Activated T-cell treated with anti-CD3 and anti-CD28 coated beads, Interleukin-2, amount 50 U/mL, for 4 hours (primary cell): ENCODE measurements at regions not wholly inside any gene's neighbourhood (a gene's known extent, or its start where the extent isn't known, plus 50 kb on each side); places are given as distances from the start of the nearest gene placed in this dataset.
"Not testable (repeated sequence)": the region's sequence is repeated elsewhere in the genome, so short reads cannot be mapped to it uniquely, and the experiment has no call there.

Experiments used
- ATAC-seq, 2 donors: fragments of 200-7000 bp; cut with Tn5 transposase; one replicate each; pipeline ENCODE4 v1.10.0; 2021
- DNase-seq: peaks from one replicate; pipeline ENCODE4 v3.0.0-alpha.2; 2020
- H3K27me3 Mint-ChIP-seq: one replicate; pipeline ENCODE4 v1.8.0; 2021; ENCODE audit warnings: low read depth, mixed read lengths
- H3K36me3 Mint-ChIP-seq: one replicate; pipeline ENCODE4 v1.8.0; 2022; ENCODE audit warnings: mixed read lengths; ENCODE audit not compliant: insufficient read depth
- H3K4me1 Mint-ChIP-seq: one replicate; pipeline ENCODE4 v1.8.0; 2021; ENCODE audit warnings: low read depth, mixed read lengths
- H3K4me3 Mint-ChIP-seq: one replicate; pipeline ENCODE4 v1.8.0; 2021; ENCODE audit warnings: mild to moderate bottlenecking, moderate library complexity, mixed read lengths
- H3K9me3 Mint-ChIP-seq: one replicate; pipeline ENCODE4 v1.8.0; 2021; ENCODE audit warnings: mixed read lengths

DNA sequence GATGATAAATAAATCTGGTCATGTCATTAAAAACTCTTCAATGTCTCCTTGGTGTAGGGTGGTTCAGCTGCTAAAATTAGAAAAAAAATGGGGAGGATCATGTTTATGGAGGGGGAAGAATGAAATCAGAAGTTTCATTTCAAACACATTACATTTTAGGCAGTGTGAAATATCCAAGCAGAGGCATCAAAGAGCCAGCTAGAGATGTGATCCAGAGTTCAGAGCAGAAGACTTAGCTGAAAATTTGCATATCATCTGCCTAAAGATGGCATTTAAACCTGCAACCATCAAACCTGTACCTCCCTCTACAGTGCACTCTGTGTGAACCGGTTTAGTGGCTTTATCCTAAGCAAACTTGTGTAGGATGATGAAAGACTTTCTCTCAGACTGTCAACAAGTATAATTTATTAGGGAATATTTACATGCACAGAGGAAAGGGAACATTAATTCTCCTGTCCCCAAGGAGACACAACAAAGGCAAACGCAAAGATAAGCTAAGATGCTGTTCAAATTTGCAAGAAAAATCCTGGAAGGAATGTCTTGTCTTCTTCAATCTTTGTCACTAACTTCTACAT, 84.8 kb upstream of the PLEKHG1 start:
- ATAC-seq (no peak), DNase-seq (no peak)
- H3K9me3 Mint-ChIP-seq = no peaks in the 10 kb centered on the region
- no peaks in the 10 kb centered on the region for H3K4me1 Mint-ChIP-seq
- H3K4me3 Mint-ChIP-seq = no peak overlapping the region
- H3K36me3 Mint-ChIP-seq = no peaks in the 10 kb centered on the region
- H3K27me3 Mint-ChIP-seq = peaks cover 8% of the 10 kb centered on the region

DNA sequence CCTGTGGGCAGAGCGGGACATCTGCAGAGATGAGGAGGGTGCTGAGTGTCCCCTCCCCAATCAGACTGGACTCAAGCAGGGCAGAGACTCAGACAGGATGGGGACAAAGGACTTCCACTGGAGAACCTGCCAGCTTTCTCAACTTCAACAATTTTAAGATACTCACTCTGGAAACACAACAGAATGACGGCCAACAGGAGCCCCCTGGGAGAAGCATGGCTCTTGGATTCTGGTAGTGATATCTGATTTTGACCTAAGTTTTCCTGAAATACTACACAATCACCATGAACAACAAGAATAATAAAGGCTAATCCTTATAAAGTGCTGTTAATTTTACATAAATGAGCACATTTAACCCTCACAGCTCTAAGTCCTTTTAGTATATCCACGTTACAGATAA, 83.5 kb upstream of the PLEKHG1 start:
- Mint-ChIP-seq H3K36me3 (no peaks in the 10 kb centered on the region), H3K9me3 (no peaks in the 10 kb centered on the region), H3K4me3 (no peak overlapping the region), H3K27me3 (peaks cover 8% of the 10 kb centered on the region), H3K4me1 (no peaks in the 10 kb centered on the region)
- ATAC-seq (no peak), DNase-seq (no peak)

DNA sequence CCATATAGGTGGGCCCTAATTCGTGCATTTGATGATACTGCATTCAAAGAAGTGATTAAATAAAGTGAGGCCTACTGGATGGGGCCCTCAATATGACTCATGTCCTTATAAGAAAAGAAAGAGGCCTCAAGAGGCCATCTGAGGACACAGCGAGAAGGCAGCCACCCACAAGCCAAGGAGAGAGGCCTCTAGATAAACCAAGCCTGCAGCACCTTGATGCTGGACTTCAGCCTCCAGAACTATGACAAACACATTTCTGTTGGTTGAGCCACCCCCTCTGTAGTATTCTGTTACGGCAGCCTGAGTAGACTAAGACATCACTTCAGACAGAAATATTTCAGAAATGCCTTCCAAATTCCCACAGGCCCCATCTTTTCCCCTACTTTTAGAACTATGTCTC, 82.5 kb upstream of the PLEKHG1 start:
- Mint-ChIP-seq H3K9me3 (no peaks in the 10 kb centered on the region), H3K4me1 (no peaks in the 10 kb centered on the region), H3K4me3 (no peak overlapping the region), H3K36me3 (no peaks in the 10 kb centered on the region), H3K27me3 (peaks cover 2% of the 10 kb centered on the region)
- DNase-seq (no peak), ATAC-seq (no peak)

DNA sequence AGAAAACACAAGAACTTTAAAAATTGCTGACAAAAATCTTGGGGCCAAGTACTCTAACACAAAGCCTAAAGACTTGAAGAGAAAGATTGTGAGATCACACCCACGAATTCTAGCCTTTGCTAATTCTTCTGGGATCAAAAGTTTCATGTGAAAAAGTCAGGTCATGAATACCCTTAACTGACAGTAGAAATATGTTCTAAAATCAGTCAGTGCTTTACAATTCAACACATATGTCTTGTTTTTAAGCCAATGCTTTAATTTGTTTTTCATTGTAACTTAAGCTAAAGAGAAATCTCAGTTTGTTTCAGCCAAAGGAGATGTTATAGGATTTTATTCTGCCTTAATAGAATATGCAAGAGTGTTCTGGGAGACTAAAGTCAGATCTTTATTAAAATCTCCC, 78.2 kb upstream of the PLEKHG1 start:
- H3K36me3 Mint-ChIP-seq = no peaks in the 10 kb centered on the region
- H3K4me1 Mint-ChIP-seq = no peaks in the 10 kb centered on the region
- DNase-seq (no peak), ATAC-seq (no peak)
- no peak overlapping the region for H3K4me3 Mint-ChIP-seq
- no peaks in the 10 kb centered on the region for H3K9me3 Mint-ChIP-seq
- H3K27me3 Mint-ChIP-seq = peaks cover 2% of the 10 kb centered on the region

DNA sequence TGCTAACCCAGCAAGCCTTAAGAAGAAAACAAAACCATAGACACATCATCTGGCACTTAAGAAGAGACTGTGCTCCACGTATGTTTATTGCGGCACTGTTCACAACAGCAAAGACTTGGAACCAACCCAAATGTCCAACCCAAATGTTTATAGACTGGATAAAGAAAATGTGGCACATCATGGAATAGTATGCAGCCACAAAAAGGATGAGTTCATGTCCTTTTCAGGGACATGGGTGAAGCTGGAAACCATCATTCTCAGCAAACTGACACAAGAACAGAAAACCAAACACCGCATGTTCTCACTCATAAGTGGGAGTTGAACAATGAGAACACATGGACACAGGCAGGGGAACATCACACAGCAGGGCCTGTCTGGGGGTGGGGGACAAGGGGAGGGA, 76.5 kb upstream of the PLEKHG1 start:
- not testable (repeated sequence) for ATAC-seq, DNase-seq, H3K36me3 Mint-ChIP-seq, H3K27me3 Mint-ChIP-seq, H3K9me3 Mint-ChIP-seq, H3K4me3 Mint-ChIP-seq, H3K4me1 Mint-ChIP-seq

DNA sequence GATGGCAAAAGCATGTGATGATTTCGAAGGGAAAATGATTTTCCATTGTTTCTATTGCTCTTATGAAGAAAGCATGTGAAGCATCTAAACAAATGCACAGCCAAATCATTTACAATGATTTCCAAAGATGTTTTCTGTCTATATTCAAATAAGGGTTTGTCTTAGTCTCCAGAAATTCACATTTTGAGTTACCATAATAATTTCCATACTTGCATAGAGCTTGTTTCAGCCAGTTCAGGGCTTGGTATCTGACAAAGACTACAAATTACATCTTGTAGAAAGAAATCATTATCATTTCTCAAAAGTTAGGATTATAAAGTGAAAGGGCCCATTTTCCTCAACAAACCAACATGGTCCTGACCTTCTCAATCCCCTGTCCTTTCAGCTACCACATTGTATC, 74.4 kb upstream of the PLEKHG1 start:
- Mint-ChIP-seq H3K4me3 (no peak overlapping the region), H3K4me1 (no peaks in the 10 kb centered on the region), H3K36me3 (no peaks in the 10 kb centered on the region), H3K27me3 (peaks cover 6% of the 10 kb centered on the region), H3K9me3 (no peaks in the 10 kb centered on the region)
- ATAC-seq (no peak), DNase-seq (no peak)

DNA sequence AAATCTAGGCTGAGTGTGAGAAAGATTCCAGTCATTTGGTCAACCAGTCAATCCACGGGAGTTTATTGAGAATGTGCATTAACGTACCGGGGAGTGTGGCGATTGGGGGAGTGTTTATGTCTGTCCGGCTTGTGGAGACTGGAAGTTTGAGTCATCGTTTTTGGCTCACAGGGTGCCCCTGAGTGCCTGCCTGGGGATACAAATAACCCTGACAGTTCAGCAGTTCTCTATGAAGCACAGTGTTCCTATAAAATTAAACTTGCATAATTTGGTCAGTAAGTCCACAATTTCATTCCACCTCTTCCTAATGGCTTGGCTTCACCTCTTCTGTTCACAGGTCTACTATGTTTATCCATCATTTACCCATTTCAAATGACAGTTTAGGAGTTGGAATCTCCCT, 72.6 kb upstream of the PLEKHG1 start:
- no peaks in the 10 kb centered on the region for H3K36me3 Mint-ChIP-seq
- H3K4me3 Mint-ChIP-seq = no peak overlapping the region
- ATAC-seq = no peak
- H3K9me3 Mint-ChIP-seq = no peaks in the 10 kb centered on the region
- DNase-seq = no peak
- H3K27me3 Mint-ChIP-seq = peaks cover 6% of the 10 kb centered on the region
- no peaks in the 10 kb centered on the region for H3K4me1 Mint-ChIP-seq

DNA sequence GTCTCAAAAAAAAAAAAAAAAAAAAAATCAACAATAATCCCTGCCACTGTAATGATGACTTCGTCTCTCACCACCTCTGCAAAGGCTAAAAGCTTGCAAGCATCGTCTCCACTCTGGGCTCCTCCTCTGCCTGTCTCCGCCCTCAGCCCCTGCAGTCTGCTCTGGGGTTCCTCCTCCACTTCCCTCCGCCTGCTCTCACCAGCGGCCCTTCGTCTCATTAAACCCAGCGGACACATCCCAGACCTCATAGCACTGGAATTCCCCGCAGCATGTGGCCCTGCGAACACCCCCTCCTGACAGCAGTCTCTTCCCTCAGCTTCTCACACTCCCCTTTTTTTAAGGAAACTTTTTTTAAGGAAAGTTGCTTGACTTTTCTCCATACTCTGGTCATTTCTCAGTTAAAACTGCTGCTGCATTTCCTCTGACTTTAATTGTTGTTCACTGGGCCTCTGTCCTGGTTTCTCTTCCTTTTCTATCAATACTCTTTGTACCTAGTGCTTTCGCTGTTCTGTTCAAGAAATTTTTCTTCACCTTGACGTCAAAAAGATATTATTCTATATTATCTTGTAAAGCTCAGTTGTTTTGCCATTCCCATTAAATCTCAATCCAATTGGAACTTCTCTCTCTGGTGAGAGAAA, 70.9 kb upstream of the PLEKHG1 start:
- H3K4me1 Mint-ChIP-seq = no peaks in the 10 kb centered on the region
- no peak for DNase-seq
- H3K36me3 Mint-ChIP-seq = no peaks in the 10 kb centered on the region
- no peaks in the 10 kb centered on the region for H3K9me3 Mint-ChIP-seq
- no peak for ATAC-seq
- H3K27me3 Mint-ChIP-seq = peaks cover 6% of the 10 kb centered on the region
- H3K4me3 Mint-ChIP-seq = no peak overlapping the region

DNA sequence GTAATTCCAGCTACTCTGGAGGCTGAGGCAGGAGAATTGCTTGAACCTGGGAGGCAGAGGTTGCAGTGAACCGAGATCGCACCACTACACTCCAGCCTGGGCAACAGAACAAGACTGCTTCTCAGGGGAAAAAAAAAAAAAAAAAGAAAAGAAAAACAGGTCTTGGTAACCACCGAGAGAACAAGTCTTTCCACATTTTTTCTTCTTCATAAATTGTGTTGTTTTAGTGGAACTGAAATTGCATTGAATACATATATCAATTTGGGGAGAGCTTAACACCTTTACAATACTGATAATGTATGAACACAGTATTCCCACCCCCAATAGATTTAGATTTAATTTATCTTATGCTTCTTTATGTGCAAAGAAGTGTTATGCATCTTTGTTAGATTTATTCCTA, 70.0 kb upstream of the PLEKHG1 start:
- DNase-seq (no peak), ATAC-seq (no peak)
- Mint-ChIP-seq H3K36me3 (no peaks in the 10 kb centered on the region), H3K4me1 (no peaks in the 10 kb centered on the region), H3K9me3 (no peaks in the 10 kb centered on the region), H3K4me3 (no peak overlapping the region), H3K27me3 (peaks cover 8% of the 10 kb centered on the region)

DNA sequence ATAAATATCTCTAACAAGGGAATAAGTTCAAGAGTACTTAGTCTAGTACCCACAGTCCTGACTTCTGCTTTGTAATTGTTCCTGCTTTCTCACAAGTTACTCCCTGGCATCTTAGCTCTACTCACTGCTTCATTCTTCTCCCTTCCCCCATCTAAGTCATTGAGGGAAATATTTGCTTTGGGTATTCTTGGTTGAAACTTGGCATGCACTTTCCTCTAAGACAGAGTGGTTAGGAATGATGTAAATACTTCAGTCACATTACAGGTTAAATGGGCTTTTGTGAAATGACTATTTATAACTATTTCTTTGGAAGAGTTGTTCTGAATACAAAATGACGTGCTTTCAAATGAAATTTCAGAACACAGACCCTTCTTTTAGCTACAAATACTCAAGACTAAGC, 67.7 kb upstream of the PLEKHG1 start:
- no peak for ATAC-seq
- Mint-ChIP-seq H3K4me3 (no peak overlapping the region), H3K9me3 (no peaks in the 10 kb centered on the region), H3K27me3 (peaks cover 11% of the 10 kb centered on the region), H3K4me1 (no peaks in the 10 kb centered on the region), H3K36me3 (no peaks in the 10 kb centered on the region)
- DNase-seq = no peak

DNA sequence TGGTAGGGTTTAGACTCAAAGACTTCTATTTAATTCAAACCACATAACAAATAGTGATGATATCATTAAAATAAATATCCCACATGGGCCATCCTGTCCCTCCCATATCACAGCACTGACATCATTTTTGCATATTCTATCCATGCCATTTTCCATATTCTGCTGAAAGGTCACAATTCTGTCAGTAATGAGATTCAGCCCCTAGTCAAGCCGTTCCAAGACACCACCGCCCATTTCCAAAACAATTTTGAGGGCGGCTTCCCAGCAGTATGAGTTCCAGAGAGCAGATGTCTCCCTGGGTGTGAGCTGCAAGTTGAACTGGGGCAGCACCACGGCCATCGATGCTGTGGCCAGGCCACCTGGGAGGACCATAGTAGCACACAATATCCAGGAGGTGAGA, 65.1 kb upstream of the PLEKHG1 start:
- no peaks in the 10 kb centered on the region for H3K4me1 Mint-ChIP-seq
- H3K4me3 Mint-ChIP-seq = no peak overlapping the region
- no peaks in the 10 kb centered on the region for H3K36me3 Mint-ChIP-seq
- ATAC-seq (no peak), DNase-seq (no peak)
- peaks cover 8% of the 10 kb centered on the region for H3K27me3 Mint-ChIP-seq
- no peaks in the 10 kb centered on the region for H3K9me3 Mint-ChIP-seq

DNA sequence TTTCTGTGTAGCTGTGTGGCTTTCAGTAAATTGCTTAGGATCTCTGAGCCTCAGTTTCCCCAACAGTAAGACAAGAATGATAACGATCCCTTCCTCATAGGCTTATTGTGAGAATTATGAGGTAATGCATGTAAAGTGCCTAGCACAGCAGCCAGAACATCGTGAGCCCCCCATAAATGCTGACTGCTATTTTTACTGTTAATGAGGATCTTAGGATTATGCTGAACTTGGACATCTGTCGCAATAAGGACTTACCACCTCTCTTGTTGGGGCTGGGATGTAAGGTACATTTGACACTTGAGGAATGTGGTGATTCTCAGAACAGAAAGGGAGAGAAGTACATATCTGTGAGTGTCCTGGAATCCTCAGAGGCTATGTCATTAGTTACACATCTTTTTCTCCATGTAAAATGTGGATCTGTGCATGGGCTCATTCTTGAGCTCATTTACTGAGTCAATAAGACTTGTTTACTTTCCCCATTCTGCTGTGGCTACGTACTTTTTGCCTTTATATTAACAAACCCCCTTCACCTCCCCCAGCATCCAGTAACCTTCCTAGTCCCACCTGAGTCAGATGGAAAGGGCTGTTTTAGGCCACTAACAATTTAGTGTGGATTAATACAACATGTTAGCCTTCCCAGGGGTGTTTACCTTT, 64.4 kb upstream of the PLEKHG1 start:
- no peaks in the 10 kb centered on the region for H3K9me3 Mint-ChIP-seq
- H3K4me1 Mint-ChIP-seq = no peaks in the 10 kb centered on the region
- ATAC-seq = no peak
- H3K36me3 Mint-ChIP-seq = no peaks in the 10 kb centered on the region
- H3K4me3 Mint-ChIP-seq = no peak overlapping the region
- peaks cover 8% of the 10 kb centered on the region for H3K27me3 Mint-ChIP-seq
- no peak for DNase-seq

DNA sequence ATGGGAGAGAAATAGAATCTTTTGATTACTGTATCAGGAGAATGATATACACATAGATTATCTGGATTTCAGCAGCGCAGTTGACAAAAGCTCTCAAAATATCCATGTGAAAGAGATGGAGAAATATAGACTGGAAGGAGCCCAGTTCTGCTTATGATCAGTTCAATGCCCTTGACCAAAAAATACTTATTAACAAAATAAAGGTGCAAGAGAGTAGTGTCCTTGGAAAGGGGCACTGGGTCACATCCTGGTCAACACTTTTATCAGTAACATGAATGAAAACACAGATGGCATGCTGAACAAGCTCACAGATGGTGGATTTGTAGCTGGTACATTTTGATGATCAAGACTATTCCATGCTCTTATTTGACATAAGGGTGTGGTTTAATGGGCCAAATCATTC, 63.9 kb upstream of the PLEKHG1 start:
- Mint-ChIP-seq H3K27me3 (peaks cover 12% of the 10 kb centered on the region), H3K4me3 (no peak overlapping the region), H3K4me1 (no peaks in the 10 kb centered on the region), H3K36me3 (no peaks in the 10 kb centered on the region), H3K9me3 (no peaks in the 10 kb centered on the region)
- ATAC-seq = no peak
- DNase-seq = no peak

DNA sequence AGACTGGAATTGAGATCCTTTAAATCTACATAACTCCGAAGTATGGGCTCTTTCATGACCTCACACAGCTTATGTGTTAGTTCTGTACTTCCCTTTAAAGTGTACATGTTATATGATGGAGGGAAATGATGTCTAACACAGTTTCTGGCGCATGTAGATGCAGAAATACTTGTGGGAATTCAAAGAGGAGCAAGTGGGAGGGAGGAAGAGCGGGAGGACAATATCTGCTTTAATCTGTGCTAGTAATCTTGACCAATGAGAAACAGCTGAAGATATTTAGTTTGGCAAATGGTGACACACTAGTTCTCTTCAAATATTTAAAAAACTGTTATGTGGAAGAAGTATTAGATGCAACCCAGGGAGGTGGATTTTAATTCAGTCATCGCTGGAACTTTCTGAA, 62.9 kb upstream of the PLEKHG1 start:
- Mint-ChIP-seq H3K4me3 (no peak overlapping the region), H3K27me3 (peaks cover 12% of the 10 kb centered on the region), H3K36me3 (no peaks in the 10 kb centered on the region), H3K9me3 (no peaks in the 10 kb centered on the region), H3K4me1 (no peaks in the 10 kb centered on the region)
- DNase-seq (no peak), ATAC-seq (no peak)

DNA sequence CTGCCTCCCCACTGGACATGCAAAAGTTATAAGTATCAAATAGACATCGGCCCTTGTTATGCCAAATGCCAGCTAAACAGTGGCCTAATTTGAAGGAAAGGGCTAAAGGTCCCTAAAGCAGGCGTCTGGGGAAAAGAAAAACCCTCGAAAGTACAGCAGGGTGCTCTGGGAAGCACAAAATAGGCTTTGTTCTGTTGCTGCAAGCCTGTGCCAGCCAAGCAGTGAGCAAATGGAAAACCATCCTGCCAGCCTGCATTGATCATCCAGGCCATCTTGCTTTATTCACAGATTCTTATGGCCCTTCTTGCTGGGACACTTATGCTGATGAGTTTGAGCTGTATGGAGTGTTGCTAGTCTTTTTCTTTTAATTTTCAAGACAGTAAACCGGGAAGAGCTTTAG, 62.2 kb upstream of the PLEKHG1 start:
- Mint-ChIP-seq H3K4me3 (no peak overlapping the region), H3K36me3 (no peaks in the 10 kb centered on the region)
- ATAC-seq = no peak

More for the DNA sequence above, 62.2 kb upstream of the PLEKHG1 start:
- Mint-ChIP-seq H3K4me1 (no peaks in the 10 kb centered on the region), H3K9me3 (no peaks in the 10 kb centered on the region), H3K27me3 (peaks cover 12% of the 10 kb centered on the region)
- no peak for DNase-seq
